ENCODE measurements at regions not wholly inside any gene's neighbourhood (a gene's known extent, or its start where the extent isn't known, plus 50 kb on each side); places are given as distances from the start of the nearest gene placed in this dataset.

- Histone ChIP-seq H3K4me3 (ENCODE audit: low read length in 2 of 2) (no peak overlapping the region), H3K9ac (ENCODE audit: low read depth in 1 of 2, low read length in 2 of 2) (no peak overlapping the region), H3K27me3 (ENCODE audit: control insufficient read depth in 2 of 2, insufficient read depth in 2 of 2, low read length in 2 of 2) (no peaks in the 10 kb centered on the region), H3K36me3 (ENCODE audit: control insufficient read depth in 2 of 2, insufficient read depth in 2 of 2, low read length in 2 of 2) (no peaks in the 10 kb centered on the region), H3K27ac (ENCODE audit: low read depth in 2 of 2, low read length in 2 of 2) (no peak overlapping the region), H3K4me1 (ENCODE audit: control insufficient read depth in 2 of 2, insufficient read depth in 2 of 2, low read length in 2 of 2) (no peaks in the 10 kb centered on the region), H3K9me3 (ENCODE audit: control insufficient read depth in 2 of 2, low read length in 2 of 2) (no peaks in the 10 kb centered on the region)
Observed at GRCh38 chr1:167145965-167146364, 52.1 kb downstream of the STYXL2 start.

DNA sequence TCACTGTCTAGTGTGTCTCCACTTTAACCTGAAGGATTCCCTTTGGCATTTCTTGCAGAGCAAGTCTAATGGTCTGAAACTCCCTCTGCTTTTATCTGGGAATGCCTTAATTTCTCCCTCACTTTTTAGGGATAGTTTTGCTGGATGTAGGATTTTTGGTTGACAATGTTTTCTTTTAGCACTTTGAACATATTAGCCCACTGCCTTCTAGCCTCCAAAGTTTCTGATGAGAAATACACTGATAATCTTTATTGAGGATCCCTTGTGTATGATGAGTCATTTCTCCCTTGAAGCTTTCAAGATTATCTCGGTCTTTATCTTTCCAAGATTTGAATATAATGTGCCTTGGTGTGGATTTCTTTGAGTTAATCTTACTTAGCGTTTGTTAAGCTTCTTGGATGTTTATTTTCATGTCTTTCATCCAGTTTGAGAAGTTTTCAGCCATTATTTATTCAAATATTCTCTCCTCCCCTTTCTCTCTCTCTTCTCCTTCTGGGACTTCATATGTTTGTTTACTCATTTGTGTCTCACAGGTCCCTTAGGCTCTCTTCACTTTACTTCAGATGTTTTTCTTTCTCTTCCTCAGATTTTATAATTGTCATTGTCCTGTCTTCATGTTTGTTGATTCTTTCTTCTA is 53.1 kb downstream of the STYXL2 start:
- Histone ChIP-seq H3K4me1 (ENCODE audit: control insufficient read depth in 2 of 2, insufficient read depth in 2 of 2, low read length in 2 of 2) (no peaks in the 10 kb centered on the region), H3K9ac (ENCODE audit: low read depth in 1 of 2, low read length in 2 of 2) (no peak overlapping the region), H3K27me3 (ENCODE audit: control insufficient read depth in 2 of 2, insufficient read depth in 2 of 2, low read length in 2 of 2) (no peaks in the 10 kb centered on the region), H3K36me3 (ENCODE audit: control insufficient read depth in 2 of 2, insufficient read depth in 2 of 2, low read length in 2 of 2) (no peaks in the 10 kb centered on the region), H3K27ac (ENCODE audit: low read depth in 2 of 2, low read length in 2 of 2) (no peak overlapping the region), H3K4me3 (ENCODE audit: low read length in 2 of 2) (no peak overlapping the region), H3K9me3 (ENCODE audit: control insufficient read depth in 2 of 2, low read length in 2 of 2) (no peaks in the 10 kb centered on the region)

DNA sequence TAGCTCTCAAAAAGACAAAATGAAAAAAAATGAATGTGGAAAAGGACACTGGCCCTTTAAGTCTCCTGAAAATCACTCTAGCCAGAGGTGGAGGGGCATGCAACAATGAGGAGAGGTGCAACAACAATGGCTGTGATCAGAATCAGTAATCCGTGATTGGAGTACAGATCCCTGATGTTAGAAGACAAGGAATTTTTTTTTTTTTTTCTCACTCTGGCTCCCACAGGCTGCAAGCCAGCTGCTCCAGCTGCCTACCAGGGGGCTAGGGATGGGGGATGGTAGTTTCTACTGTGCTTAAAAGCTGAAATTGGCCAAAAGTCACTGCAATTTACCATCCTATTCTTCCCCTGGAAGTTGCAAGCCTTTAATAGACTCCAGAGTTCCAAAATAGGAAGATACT is 54.5 kb downstream of the STYXL2 start:
- H3K27ac ChIP-seq (ENCODE audit: low read depth in 2 of 2, low read length in 2 of 2), result no peak overlapping the region
- H3K9me3 ChIP-seq (ENCODE audit: control insufficient read depth in 2 of 2, low read length in 2 of 2), result no peaks in the 10 kb centered on the region
- H3K27me3 ChIP-seq (ENCODE audit: control insufficient read depth in 2 of 2, insufficient read depth in 2 of 2, low read length in 2 of 2), result no peaks in the 10 kb centered on the region
- no peak overlapping the region for H3K4me3 ChIP-seq (ENCODE audit: low read length in 2 of 2)
- H3K36me3 ChIP-seq (ENCODE audit: control insufficient read depth in 2 of 2, insufficient read depth in 2 of 2, low read length in 2 of 2), result no peaks in the 10 kb centered on the region
- no peaks in the 10 kb centered on the region for H3K4me1 ChIP-seq (ENCODE audit: control insufficient read depth in 2 of 2, insufficient read depth in 2 of 2, low read length in 2 of 2)
- no peak overlapping the region for H3K9ac ChIP-seq (ENCODE audit: low read depth in 1 of 2, low read length in 2 of 2)

- no peak overlapping the region for H3K4me3 ChIP-seq (ENCODE audit: low read length in 2 of 2)
- no peaks in the 10 kb centered on the region for H3K4me1 ChIP-seq (ENCODE audit: control insufficient read depth in 2 of 2, insufficient read depth in 2 of 2, low read length in 2 of 2)
- no peak overlapping the region for H3K9ac ChIP-seq (ENCODE audit: low read depth in 1 of 2, low read length in 2 of 2)
- H3K36me3 ChIP-seq (ENCODE audit: control insufficient read depth in 2 of 2, insufficient read depth in 2 of 2, low read length in 2 of 2), result no peaks in the 10 kb centered on the region
- no peak overlapping the region for H3K27ac ChIP-seq (ENCODE audit: low read depth in 2 of 2, low read length in 2 of 2)
- H3K27me3 ChIP-seq (ENCODE audit: control insufficient read depth in 2 of 2, insufficient read depth in 2 of 2, low read length in 2 of 2), result no peaks in the 10 kb centered on the region
- no peaks in the 10 kb centered on the region for H3K9me3 ChIP-seq (ENCODE audit: control insufficient read depth in 2 of 2, low read length in 2 of 2)
Observed at GRCh38 chr1:167149793-167150491, 56.1 kb downstream of the STYXL2 start.

DNA sequence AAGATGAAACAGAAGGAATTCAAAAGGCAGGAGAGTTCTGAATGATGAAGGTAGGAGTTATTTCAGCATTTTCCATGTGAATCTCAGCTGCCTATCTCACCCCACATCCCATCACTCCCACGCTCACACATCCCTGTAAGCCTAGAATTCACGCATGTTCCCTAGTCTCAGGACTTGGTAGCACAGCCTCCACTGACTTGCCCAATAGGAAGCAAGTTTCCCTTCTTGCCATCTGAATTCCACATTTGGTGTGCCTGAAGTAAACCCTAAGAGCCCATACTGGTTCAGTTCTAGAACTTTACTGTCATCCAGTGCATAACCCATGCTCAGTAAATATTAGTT is 56.6 kb downstream of the STYXL2 start:
- Histone ChIP-seq H3K9me3 (ENCODE audit: control insufficient read depth in 2 of 2, low read length in 2 of 2) (no peaks in the 10 kb centered on the region), H3K27ac (ENCODE audit: low read depth in 2 of 2, low read length in 2 of 2) (no peak overlapping the region), H3K9ac (ENCODE audit: low read depth in 1 of 2, low read length in 2 of 2) (no peak overlapping the region), H3K27me3 (ENCODE audit: control insufficient read depth in 2 of 2, insufficient read depth in 2 of 2, low read length in 2 of 2) (no peaks in the 10 kb centered on the region), H3K4me1 (ENCODE audit: control insufficient read depth in 2 of 2, insufficient read depth in 2 of 2, low read length in 2 of 2) (no peaks in the 10 kb centered on the region), H3K4me3 (ENCODE audit: low read length in 2 of 2) (no peak overlapping the region), H3K36me3 (ENCODE audit: control insufficient read depth in 2 of 2, insufficient read depth in 2 of 2, low read length in 2 of 2) (no peaks in the 10 kb centered on the region)

DNA sequence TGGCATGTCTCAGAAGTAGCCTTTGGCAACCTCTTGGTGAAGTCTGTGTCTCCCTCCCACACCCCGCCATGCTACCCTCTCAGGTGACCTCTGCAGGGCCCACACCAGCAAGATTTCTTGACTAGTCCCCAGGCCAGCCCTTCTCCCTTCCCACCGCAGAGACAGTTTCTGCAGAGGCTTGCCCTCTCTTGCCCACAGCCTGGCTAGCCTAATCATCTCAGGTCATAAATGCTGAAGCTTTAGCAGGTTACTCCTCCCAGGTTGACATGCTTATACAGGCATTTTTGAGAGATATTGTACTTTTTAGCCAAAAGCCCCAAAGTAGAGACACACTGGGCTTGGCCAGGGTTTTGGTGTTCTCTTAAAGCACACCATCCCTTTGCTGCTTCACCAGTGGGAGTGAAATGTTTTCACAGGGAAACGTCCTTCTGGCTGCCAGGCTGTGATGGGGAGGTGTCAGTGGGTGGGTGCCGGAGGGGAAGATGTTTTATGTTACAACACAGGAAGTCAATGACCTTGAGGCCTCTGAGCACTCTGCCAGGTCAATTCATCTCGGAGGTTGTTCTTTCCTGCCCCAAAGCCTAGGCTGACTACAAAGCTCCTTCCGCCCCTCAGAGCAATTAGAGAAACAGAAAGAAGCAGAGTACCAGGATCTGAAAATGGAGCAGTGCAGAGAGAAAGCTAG is 58.5 kb downstream of the STYXL2 start:
- H3K4me1 ChIP-seq (ENCODE audit: control insufficient read depth in 2 of 2, insufficient read depth in 2 of 2, low read length in 2 of 2), result peaks cover 0 to 5% of the 10 kb centered on the region in 2 donors
- no peak overlapping the region for H3K9ac ChIP-seq (ENCODE audit: low read depth in 1 of 2, low read length in 2 of 2)
- H3K36me3 ChIP-seq (ENCODE audit: control insufficient read depth in 2 of 2, insufficient read depth in 2 of 2, low read length in 2 of 2), result no peaks in the 10 kb centered on the region
- H3K27me3 ChIP-seq (ENCODE audit: control insufficient read depth in 2 of 2, insufficient read depth in 2 of 2, low read length in 2 of 2), result no peaks in the 10 kb centered on the region
- no peak overlapping the region for H3K4me3 ChIP-seq (ENCODE audit: low read length in 2 of 2)
- no peak overlapping the region for H3K27ac ChIP-seq (ENCODE audit: low read depth in 2 of 2, low read length in 2 of 2)
- H3K9me3 ChIP-seq (ENCODE audit: control insufficient read depth in 2 of 2, low read length in 2 of 2), result no peaks in the 10 kb centered on the region

- H3K9ac ChIP-seq (ENCODE audit: low read depth in 1 of 2, low read length in 2 of 2), result no peak overlapping the region
- no peaks in the 10 kb centered on the region for H3K9me3 ChIP-seq (ENCODE audit: control insufficient read depth in 2 of 2, low read length in 2 of 2)
- H3K36me3 ChIP-seq (ENCODE audit: control insufficient read depth in 2 of 2, insufficient read depth in 2 of 2, low read length in 2 of 2), result no peaks in the 10 kb centered on the region
- peaks cover 0 to 12% of the 10 kb centered on the region in 2 donors for H3K4me1 ChIP-seq (ENCODE audit: control insufficient read depth in 2 of 2, insufficient read depth in 2 of 2, low read length in 2 of 2)
- H3K27me3 ChIP-seq (ENCODE audit: control insufficient read depth in 2 of 2, insufficient read depth in 2 of 2, low read length in 2 of 2), result no peaks in the 10 kb centered on the region
- H3K4me3 ChIP-seq (ENCODE audit: low read length in 2 of 2), result no peak overlapping the region
- H3K27ac ChIP-seq (ENCODE audit: low read depth in 2 of 2, low read length in 2 of 2), result no peak overlapping the region
Observed at GRCh38 chr1:167156466-167156865, 62.6 kb downstream of the STYXL2 start.

- Histone ChIP-seq H3K4me1 (ENCODE audit: control insufficient read depth in 2 of 2, insufficient read depth in 2 of 2, low read length in 2 of 2) (peaks cover 0 to 14% of the 10 kb centered on the region in 2 donors), H3K36me3 (ENCODE audit: control insufficient read depth in 2 of 2, insufficient read depth in 2 of 2, low read length in 2 of 2) (no peaks in the 10 kb centered on the region), H3K27me3 (ENCODE audit: control insufficient read depth in 2 of 2, insufficient read depth in 2 of 2, low read length in 2 of 2) (no peaks in the 10 kb centered on the region), H3K9me3 (ENCODE audit: control insufficient read depth in 2 of 2, low read length in 2 of 2) (no peaks in the 10 kb centered on the region), H3K27ac (ENCODE audit: low read depth in 2 of 2, low read length in 2 of 2) (no peak overlapping the region), H3K9ac (ENCODE audit: low read depth in 1 of 2, low read length in 2 of 2) (no peak overlapping the region), H3K4me3 (ENCODE audit: low read length in 2 of 2) (no peak overlapping the region)
Observed at GRCh38 chr1:167157114-167157513, 63.2 kb downstream of the STYXL2 start.

- Histone ChIP-seq H3K4me1 (ENCODE audit: control insufficient read depth in 2 of 2, insufficient read depth in 2 of 2, low read length in 2 of 2) (peaks cover 4 to 23% of the 10 kb centered on the region in 2 donors), H3K36me3 (ENCODE audit: control insufficient read depth in 2 of 2, insufficient read depth in 2 of 2, low read length in 2 of 2) (no peaks in the 10 kb centered on the region), H3K27me3 (ENCODE audit: control insufficient read depth in 2 of 2, insufficient read depth in 2 of 2, low read length in 2 of 2) (no peaks in the 10 kb centered on the region), H3K9ac (ENCODE audit: low read depth in 1 of 2, low read length in 2 of 2) (no peak overlapping the region), H3K4me3 (ENCODE audit: low read length in 2 of 2) (no peak overlapping the region), H3K9me3 (ENCODE audit: control insufficient read depth in 2 of 2, low read length in 2 of 2) (no peaks in the 10 kb centered on the region), H3K27ac (ENCODE audit: low read depth in 2 of 2, low read length in 2 of 2) (no peak overlapping the region)
Observed at GRCh38 chr1:167158111-167158812, 62.4 kb upstream of the POU2F1 start.

- Histone ChIP-seq H3K27me3 (ENCODE audit: control insufficient read depth in 2 of 2, insufficient read depth in 2 of 2, low read length in 2 of 2) (no peaks in the 10 kb centered on the region), H3K9ac (ENCODE audit: low read depth in 1 of 2, low read length in 2 of 2) (no peak overlapping the region), H3K27ac (ENCODE audit: low read depth in 2 of 2, low read length in 2 of 2) (no peak overlapping the region), H3K4me3 (ENCODE audit: low read length in 2 of 2) (no peak overlapping the region), H3K4me1 (ENCODE audit: control insufficient read depth in 2 of 2, insufficient read depth in 2 of 2, low read length in 2 of 2) (peaks cover 8 to 23% of the 10 kb centered on the region in 2 donors), H3K9me3 (ENCODE audit: control insufficient read depth in 2 of 2, low read length in 2 of 2) (no peaks in the 10 kb centered on the region), H3K36me3 (ENCODE audit: control insufficient read depth in 2 of 2, insufficient read depth in 2 of 2, low read length in 2 of 2) (no peaks in the 10 kb centered on the region)
Observed at GRCh38 chr1:167158813-167159275, 61.8 kb upstream of the POU2F1 start.
